ENCODE measurements at regions not wholly inside any gene's neighbourhood (a gene's known extent, or its start where the extent isn't known, plus 50 kb on each side); places are given as distances from the start of the nearest gene placed in this dataset.
A peak's percentile ranks its signal among the peaks of the same experiment; 100 is the strongest.

DNA sequence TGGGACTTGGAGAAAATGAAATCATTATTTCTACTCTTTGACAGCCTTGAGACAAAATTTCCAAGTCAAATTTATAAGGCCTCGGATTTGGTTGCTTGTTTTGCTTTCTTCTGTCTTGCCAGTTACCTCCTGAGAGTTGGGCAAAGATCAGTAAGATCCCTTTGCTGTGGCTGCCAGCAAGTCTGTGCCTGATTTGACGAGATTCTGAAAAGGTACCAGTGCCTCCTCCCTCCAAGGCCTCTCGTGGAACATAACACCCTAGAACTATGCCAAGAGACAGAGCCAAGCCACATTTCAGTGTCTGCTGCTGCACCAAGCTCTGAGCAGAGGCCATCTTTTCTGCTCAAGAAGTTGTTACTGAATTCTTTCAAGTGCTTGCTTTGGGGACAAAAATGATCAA is 61.0 kb downstream of the GTPBP8 start:
- H2AFZ ChIP-seq (ENCODE audit: low read length) = peak overlapping the region; percentile 59
- peak; percentile 35 for DNase-seq
- no peak overlapping the region for H3K4me3 ChIP-seq (ENCODE audit: low read length)
- peak overlapping the region; percentile 28; the same call in 1 of the 2 replicates for H3K9ac ChIP-seq (ENCODE audit: low read length)
- no peak overlapping the region for H3K27ac ChIP-seq (ENCODE audit: low read length)
- no peaks in the 10 kb centered on the region for H3K27me3 ChIP-seq (ENCODE audit: low read length)
- H3K4me2 ChIP-seq (ENCODE audit: low read depth, low read length, poor library complexity, severe bottlenecking) = peak overlapping the region; percentile 71
- no peaks in the 10 kb centered on the region for H4K20me1 ChIP-seq (ENCODE audit: insufficient read depth, low read depth, low read length)
- H3K36me3 ChIP-seq (ENCODE audit: insufficient read depth, low read length) = no peaks in the 10 kb centered on the region
- H3K4me1 ChIP-seq (ENCODE audit: low read length) = peaks cover 17% of the 10 kb centered on the region
- H3K79me2 ChIP-seq (ENCODE audit: low read length) = no peaks in the 10 kb centered on the region
- no peaks in the 10 kb centered on the region for H3K9me3 ChIP-seq (ENCODE audit: low read length)
- H3K9me2 ChIP-seq (replicated peaks; ENCODE audit: insufficient read depth, low read length) = no peaks in the 10 kb centered on the region

DNA sequence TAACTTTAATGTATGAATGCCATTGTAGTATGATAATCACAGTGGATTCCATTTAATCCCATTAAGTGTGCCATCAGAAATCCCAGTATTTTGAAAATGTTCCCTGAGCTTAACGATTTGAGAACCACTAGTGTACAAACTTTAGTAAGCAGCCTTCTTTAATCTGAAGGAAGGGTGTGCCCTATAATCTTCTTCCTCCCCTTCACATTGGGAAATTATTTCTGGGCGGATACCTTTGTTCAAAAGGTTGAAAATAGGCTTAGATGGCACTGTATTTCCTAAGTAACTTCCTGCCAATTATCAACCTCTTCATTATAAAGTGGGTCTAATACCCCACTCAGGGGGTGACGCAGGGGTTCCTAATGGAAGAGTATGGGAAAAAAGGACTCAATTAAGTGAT is 62.4 kb downstream of the GTPBP8 start:
- Histone ChIP-seq H3K4me1 (ENCODE audit: low read length) (peaks cover 25% of the 10 kb centered on the region), H3K36me3 (ENCODE audit: insufficient read depth, low read length) (no peaks in the 10 kb centered on the region), H2AFZ (ENCODE audit: low read length) (no peak overlapping the region), H4K20me1 (ENCODE audit: insufficient read depth, low read depth, low read length) (no peaks in the 10 kb centered on the region), H3K9ac (ENCODE audit: low read length) (no peak overlapping the region), H3K27ac (ENCODE audit: low read length) (no peak overlapping the region), H3K79me2 (ENCODE audit: low read length) (no peaks in the 10 kb centered on the region), H3K4me2 (ENCODE audit: low read depth, low read length, poor library complexity, severe bottlenecking) (no peak overlapping the region), H3K9me2 (replicated peaks; ENCODE audit: insufficient read depth, low read length) (no peaks in the 10 kb centered on the region), H3K27me3 (ENCODE audit: low read length) (no peaks in the 10 kb centered on the region), H3K9me3 (ENCODE audit: low read length) (no peaks in the 10 kb centered on the region), H3K4me3 (ENCODE audit: low read length) (no peak overlapping the region)
- DNase-seq = no peak

DNA sequence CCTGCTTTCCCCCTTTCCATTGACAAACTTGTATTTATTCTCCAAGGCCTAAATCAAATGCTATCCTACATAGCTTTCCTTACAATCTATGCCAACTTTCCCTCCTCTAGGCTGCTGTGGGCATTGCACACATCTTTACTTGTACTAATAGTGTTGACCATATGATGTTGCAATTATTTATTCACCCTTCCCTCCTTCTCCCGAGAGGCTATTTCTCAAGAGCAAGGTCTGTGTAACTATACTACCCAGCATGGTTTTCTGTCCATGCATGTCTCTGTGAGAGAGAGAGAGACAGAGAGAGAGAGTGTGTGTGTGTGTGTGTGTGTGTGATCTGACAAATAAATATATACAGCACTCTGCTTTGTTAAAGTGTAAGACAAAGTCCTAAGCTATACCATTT is 63.8 kb downstream of the GTPBP8 start:
- Histone ChIP-seq H3K9me3 (ENCODE audit: low read length) (no peaks in the 10 kb centered on the region), H3K4me3 (ENCODE audit: low read length) (no peak overlapping the region), H4K20me1 (ENCODE audit: insufficient read depth, low read depth, low read length) (no peaks in the 10 kb centered on the region), H3K4me2 (ENCODE audit: low read depth, low read length, poor library complexity, severe bottlenecking) (no peak overlapping the region), H3K36me3 (ENCODE audit: insufficient read depth, low read length) (no peaks in the 10 kb centered on the region), H3K9me2 (replicated peaks; ENCODE audit: insufficient read depth, low read length) (no peaks in the 10 kb centered on the region), H3K79me2 (ENCODE audit: low read length) (no peaks in the 10 kb centered on the region), H3K4me1 (ENCODE audit: low read length) (peaks cover 25% of the 10 kb centered on the region), H3K27me3 (ENCODE audit: low read length) (no peaks in the 10 kb centered on the region), H3K27ac (ENCODE audit: low read length) (no peak overlapping the region), H3K9ac (ENCODE audit: low read length) (no peak overlapping the region), H2AFZ (ENCODE audit: low read length) (no peak overlapping the region)
- DNase-seq = no peak

DNA sequence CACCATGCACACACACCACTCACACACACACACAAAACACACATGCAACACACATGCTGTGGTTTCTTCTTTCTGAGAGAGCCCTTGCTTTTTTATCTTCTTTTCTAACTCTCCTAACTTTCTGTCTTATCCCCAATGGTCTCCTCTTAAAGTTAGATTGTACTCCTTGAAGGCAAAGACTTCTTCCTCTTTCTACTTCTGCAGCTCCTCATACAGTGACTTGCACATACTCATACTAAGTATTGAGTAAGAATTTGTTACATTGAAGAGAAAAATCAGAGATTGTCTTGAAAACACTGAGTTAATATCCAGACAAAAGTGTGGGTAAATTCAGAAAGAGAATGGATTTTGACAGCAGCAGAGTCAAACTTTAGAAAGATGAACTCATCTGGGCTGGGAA is 64.4 kb downstream of the GTPBP8 start:
- no peak overlapping the region for H3K27ac ChIP-seq (ENCODE audit: low read length)
- no peaks in the 10 kb centered on the region for H3K36me3 ChIP-seq (ENCODE audit: insufficient read depth, low read length)
- no peaks in the 10 kb centered on the region for H3K27me3 ChIP-seq (ENCODE audit: low read length)
- no peak overlapping the region for H2AFZ ChIP-seq (ENCODE audit: low read length)
- peaks cover 25% of the 10 kb centered on the region for H3K4me1 ChIP-seq (ENCODE audit: low read length)
- no peaks in the 10 kb centered on the region for H3K9me2 ChIP-seq (replicated peaks; ENCODE audit: insufficient read depth, low read length)
- no peak overlapping the region for H3K4me2 ChIP-seq (ENCODE audit: low read depth, low read length, poor library complexity, severe bottlenecking)
- H3K4me3 ChIP-seq (ENCODE audit: low read length) = no peak overlapping the region
- H3K9ac ChIP-seq (ENCODE audit: low read length) = no peak overlapping the region
- DNase-seq = peak; percentile 41
- no peaks in the 10 kb centered on the region for H3K9me3 ChIP-seq (ENCODE audit: low read length)
- H3K79me2 ChIP-seq (ENCODE audit: low read length) = no peaks in the 10 kb centered on the region
- H4K20me1 ChIP-seq (ENCODE audit: insufficient read depth, low read depth, low read length) = no peaks in the 10 kb centered on the region

DNA sequence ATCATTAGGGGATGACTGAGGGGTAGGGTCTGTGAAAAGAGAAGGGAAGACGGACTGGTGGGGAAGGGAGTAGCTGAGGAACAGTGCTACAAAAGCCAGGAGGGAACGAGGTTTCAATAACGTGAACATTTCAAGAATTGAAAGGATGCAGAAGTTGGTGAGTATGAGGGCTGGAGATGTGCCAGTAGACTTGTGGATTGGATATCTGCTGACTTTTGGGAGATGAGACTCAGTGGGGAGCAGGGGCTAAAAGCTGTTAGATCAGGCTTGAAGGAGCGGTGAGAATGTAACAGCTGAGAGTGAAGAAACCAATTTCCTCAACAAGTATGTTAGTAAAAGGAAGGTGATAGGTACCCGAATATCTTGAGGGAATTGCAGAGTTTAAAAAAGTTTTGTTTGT is 65.2 kb downstream of the GTPBP8 start:
- Histone ChIP-seq H3K9ac (ENCODE audit: low read length) (no peak overlapping the region), H4K20me1 (ENCODE audit: insufficient read depth, low read depth, low read length) (no peaks in the 10 kb centered on the region)

DNA sequence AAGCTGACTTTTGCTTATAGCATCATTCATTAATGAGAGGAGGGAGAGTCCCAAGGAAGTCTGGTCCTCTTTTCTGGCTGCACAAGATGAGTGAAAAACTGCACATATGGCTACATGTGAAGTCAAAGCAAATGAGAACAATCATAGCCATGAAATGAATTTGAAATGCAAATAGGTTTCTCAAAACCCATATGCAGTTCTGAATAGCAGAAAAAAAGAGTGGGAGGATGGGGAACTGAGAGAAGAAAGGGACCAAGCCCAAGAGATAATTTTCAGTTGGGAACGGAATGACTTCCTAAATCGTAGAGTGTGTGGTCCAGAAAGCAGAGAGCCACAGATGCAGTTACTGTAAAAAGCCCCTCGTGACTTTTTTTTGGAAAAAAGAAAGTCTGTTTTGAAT is 66.3 kb downstream of the GTPBP8 start:
- Histone ChIP-seq H3K79me2 (ENCODE audit: low read length) (no peaks in the 10 kb centered on the region), H3K4me1 (ENCODE audit: low read length) (peaks cover 12% of the 10 kb centered on the region), H3K27me3 (ENCODE audit: low read length) (no peaks in the 10 kb centered on the region), H3K9me3 (ENCODE audit: low read length) (no peaks in the 10 kb centered on the region), H3K36me3 (ENCODE audit: insufficient read depth, low read length) (no peaks in the 10 kb centered on the region), H4K20me1 (ENCODE audit: insufficient read depth, low read depth, low read length) (no peaks in the 10 kb centered on the region), H3K27ac (ENCODE audit: low read length) (no peak overlapping the region), H3K9me2 (replicated peaks; ENCODE audit: insufficient read depth, low read length) (no peaks in the 10 kb centered on the region), H3K9ac (ENCODE audit: low read length) (no peak overlapping the region), H2AFZ (ENCODE audit: low read length) (no peak overlapping the region), H3K4me2 (ENCODE audit: low read depth, low read length, poor library complexity, severe bottlenecking) (peak overlapping the region; percentile 21), H3K4me3 (ENCODE audit: low read length) (no peak overlapping the region)
- DNase-seq = peak; percentile 40

More for the DNA sequence above, 65.2 kb downstream of the GTPBP8 start:
- no peaks in the 10 kb centered on the region for H3K36me3 ChIP-seq (ENCODE audit: insufficient read depth, low read length)
- no peak overlapping the region for H3K4me3 ChIP-seq (ENCODE audit: low read length)
- no peaks in the 10 kb centered on the region for H3K9me3 ChIP-seq (ENCODE audit: low read length)
- H3K9me2 ChIP-seq (replicated peaks; ENCODE audit: insufficient read depth, low read length) = no peaks in the 10 kb centered on the region
- H3K79me2 ChIP-seq (ENCODE audit: low read length) = no peaks in the 10 kb centered on the region
- H3K4me2 ChIP-seq (ENCODE audit: low read depth, low read length, poor library complexity, severe bottlenecking) = no peak overlapping the region
- peak; percentile 37 for DNase-seq
- peaks cover 23% of the 10 kb centered on the region for H3K4me1 ChIP-seq (ENCODE audit: low read length)
- H2AFZ ChIP-seq (ENCODE audit: low read length) = no peak overlapping the region
- H3K27me3 ChIP-seq (ENCODE audit: low read length) = no peaks in the 10 kb centered on the region
- H3K27ac ChIP-seq (ENCODE audit: low read length) = no peak overlapping the region

DNA sequence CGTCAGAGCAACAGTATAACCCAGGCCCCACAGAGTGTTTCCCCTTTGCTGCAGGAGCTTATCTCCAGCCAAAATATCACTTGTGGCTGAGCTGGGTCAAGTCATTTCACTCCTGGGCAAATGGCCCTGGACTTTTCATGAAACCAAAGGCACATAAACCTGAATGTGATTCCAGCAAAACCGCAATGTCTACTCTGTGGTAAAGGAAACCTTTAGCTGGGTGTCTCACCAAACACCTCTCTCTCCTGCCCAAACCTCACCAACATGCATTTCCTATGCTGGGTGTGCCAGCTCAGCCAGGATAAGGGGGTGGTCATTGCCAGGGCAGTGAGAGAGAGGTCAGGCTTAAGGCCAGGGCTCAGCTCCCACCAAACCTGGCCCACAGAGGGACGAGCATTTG is 67.4 kb downstream of the GTPBP8 start:
- no peak overlapping the region for H3K4me2 ChIP-seq (ENCODE audit: low read depth, low read length, poor library complexity, severe bottlenecking)
- no peak overlapping the region for H3K27ac ChIP-seq (ENCODE audit: low read length)
- no peak overlapping the region for H3K4me3 ChIP-seq (ENCODE audit: low read length)
- no peaks in the 10 kb centered on the region for H3K36me3 ChIP-seq (ENCODE audit: insufficient read depth, low read length)
- H4K20me1 ChIP-seq (ENCODE audit: insufficient read depth, low read depth, low read length) = no peaks in the 10 kb centered on the region
- no peak overlapping the region for H3K9ac ChIP-seq (ENCODE audit: low read length)
- H3K27me3 ChIP-seq (ENCODE audit: low read length) = no peaks in the 10 kb centered on the region
- H3K4me1 ChIP-seq (ENCODE audit: low read length) = peaks cover 12% of the 10 kb centered on the region
- peak; percentile 23 for DNase-seq
- no peaks in the 10 kb centered on the region for H3K79me2 ChIP-seq (ENCODE audit: low read length)
- no peaks in the 10 kb centered on the region for H3K9me3 ChIP-seq (ENCODE audit: low read length)
- no peaks in the 10 kb centered on the region for H3K9me2 ChIP-seq (replicated peaks; ENCODE audit: insufficient read depth, low read length)
- no peak overlapping the region for H2AFZ ChIP-seq (ENCODE audit: low read length)

DNA sequence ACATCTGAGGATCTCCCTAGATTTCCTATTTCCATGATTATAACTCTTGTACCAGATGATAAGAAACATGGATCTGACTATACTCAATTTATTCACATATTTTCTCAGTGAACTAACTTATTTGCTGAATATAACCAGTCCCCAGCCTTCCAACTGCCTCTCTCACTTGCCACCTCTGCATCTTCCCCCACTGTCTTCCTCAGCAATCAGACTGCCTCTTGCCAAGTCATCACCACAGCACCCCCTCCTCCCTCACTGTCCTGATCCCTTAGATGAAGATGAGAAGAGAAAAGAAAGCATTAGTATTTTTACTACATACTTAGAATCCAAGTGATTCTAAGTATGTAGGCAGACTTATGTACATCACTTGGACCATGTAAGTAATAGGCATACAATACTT is 71.9 kb downstream of the GTPBP8 start:
- Histone ChIP-seq H3K79me2 (ENCODE audit: low read length) (no peaks in the 10 kb centered on the region), H3K9me3 (ENCODE audit: low read length) (no peaks in the 10 kb centered on the region), H3K4me3 (ENCODE audit: low read length) (no peak overlapping the region), H3K4me1 (ENCODE audit: low read length) (no peaks in the 10 kb centered on the region), H3K27me3 (ENCODE audit: low read length) (no peaks in the 10 kb centered on the region), H3K36me3 (ENCODE audit: insufficient read depth, low read length) (no peaks in the 10 kb centered on the region), H3K9me2 (replicated peaks; ENCODE audit: insufficient read depth, low read length) (no peaks in the 10 kb centered on the region), H3K4me2 (ENCODE audit: low read depth, low read length, poor library complexity, severe bottlenecking) (no peak overlapping the region), H2AFZ (ENCODE audit: low read length) (no peak overlapping the region), H4K20me1 (ENCODE audit: insufficient read depth, low read depth, low read length) (no peaks in the 10 kb centered on the region), H3K27ac (ENCODE audit: low read length) (no peak overlapping the region), H3K9ac (ENCODE audit: low read length) (no peak overlapping the region)
- no peak for DNase-seq
